Adrenal gland (tissue), 5 donors: ENCODE measurements at regions not wholly inside any gene's neighbourhood (a gene's known extent, or its start where the extent isn't known, plus 50 kb on each side); places are given as distances from the start of the nearest gene placed in this dataset.

ENCODE experiments used
- POLR2A ChIP-seq, 2 donors: fragments of 450-650 bp; IDR thresholded peaks; one replicate each; pipeline ENCODE4 v1.6.1; 2017; ENCODE audit warnings: antibody characterized with exemption in 2 of 2, mild to moderate bottlenecking in 2 of 2, moderate library complexity in 1 of 2
- TF ChIP-seq, protein P1 (sequence below), 6 experiments: fragments of 450-650 bp in 4 of 6; fragments of 200-600 bp in 2 of 6; sonication (generic) in 1 of 6; IDR thresholded peaks; 1 replicate in 5 of 6; 2 replicates in 1 of 6; pipeline versions ENCODE4 v1.5.1 to v1.8.0; 2016 to 2021; ENCODE audit warnings: antibody characterized with exemption in 6 of 6, mild to moderate bottlenecking in 2 of 6, moderate library complexity in 1 of 6
- donor health status: DM: no; HTN: no; CAD: no.

DNA sequence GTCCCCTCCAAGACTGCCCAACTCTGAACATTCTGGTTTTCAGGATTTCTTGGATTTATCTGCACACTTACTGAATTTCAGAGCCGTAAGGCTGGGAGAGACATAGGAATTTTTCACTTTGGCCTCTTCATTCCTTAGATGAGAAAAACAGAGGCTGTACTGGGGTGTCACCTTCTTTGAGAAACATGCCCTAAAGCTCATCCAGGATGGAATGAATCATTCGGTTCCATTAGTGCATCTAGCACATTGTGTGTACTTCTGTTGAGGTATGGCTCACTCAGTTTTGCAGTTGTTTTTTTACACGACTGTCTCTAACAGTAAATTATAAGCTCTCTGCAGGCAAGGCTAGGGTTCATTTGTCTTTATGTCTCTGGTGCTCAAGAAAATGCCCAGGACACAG, 383.4 kb downstream of the GATA3 start:
- TF ChIP-seq, protein P1, sequence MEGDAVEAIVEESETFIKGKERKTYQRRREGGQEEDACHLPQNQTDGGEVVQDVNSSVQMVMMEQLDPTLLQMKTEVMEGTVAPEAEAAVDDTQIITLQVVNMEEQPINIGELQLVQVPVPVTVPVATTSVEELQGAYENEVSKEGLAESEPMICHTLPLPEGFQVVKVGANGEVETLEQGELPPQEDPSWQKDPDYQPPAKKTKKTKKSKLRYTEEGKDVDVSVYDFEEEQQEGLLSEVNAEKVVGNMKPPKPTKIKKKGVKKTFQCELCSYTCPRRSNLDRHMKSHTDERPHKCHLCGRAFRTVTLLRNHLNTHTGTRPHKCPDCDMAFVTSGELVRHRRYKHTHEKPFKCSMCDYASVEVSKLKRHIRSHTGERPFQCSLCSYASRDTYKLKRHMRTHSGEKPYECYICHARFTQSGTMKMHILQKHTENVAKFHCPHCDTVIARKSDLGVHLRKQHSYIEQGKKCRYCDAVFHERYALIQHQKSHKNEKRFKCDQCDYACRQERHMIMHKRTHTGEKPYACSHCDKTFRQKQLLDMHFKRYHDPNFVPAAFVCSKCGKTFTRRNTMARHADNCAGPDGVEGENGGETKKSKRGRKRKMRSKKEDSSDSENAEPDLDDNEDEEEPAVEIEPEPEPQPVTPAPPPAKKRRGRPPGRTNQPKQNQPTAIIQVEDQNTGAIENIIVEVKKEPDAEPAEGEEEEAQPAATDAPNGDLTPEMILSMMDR (IDR thresholded peaks at IDR 0.05) = no peak
- TF ChIP-seq POLR2A (IDR thresholded peaks at IDR 0.05) = no peak
